Right lobe of liver (tissue), 6 donors: ENCODE measurements at regions not wholly inside any gene's neighbourhood (a gene's known extent, or its start where the extent isn't known, plus 50 kb on each side); places are given as distances from the start of the nearest gene placed in this dataset.

Experiments
- ATAC-seq, 4 donors: fragments of 200-7000 bp; cut with Tn5 transposase; one replicate each; pipeline ENCODE4 v1.9.1; 2020; ENCODE audit warnings: mild to moderate bottlenecking in 4 of 4, moderate library complexity in 4 of 4
- DNase-seq, 3 donors: peaks; one replicate each; pipeline ENCODE4 v3.0.0-alpha.2; 2020
- H3K27ac ChIP-seq, 3 donors: fragments of 200-600 bp; one replicate each; pipeline ENCODE4 v1.8.0; 2022
- H3K27me3 ChIP-seq, 2 donors: fragments of 200-600 bp; one replicate each; pipeline ENCODE4 v1.8.0; 2022
- H3K36me3 ChIP-seq, 4 donors: fragments of 200-600 bp; sonication (generic) in 1 of 4; one replicate each; pipeline versions ENCODE4 v1.5.1 to v1.8.0; 2017 to 2022; ENCODE audit warnings: control low read depth in 1 of 4
- H3K4me1 ChIP-seq, 4 donors: fragments of 200-600 bp; sonication (generic) in 1 of 4; one replicate each; pipeline versions ENCODE4 v1.5.1 to v1.8.0; 2017 to 2022; ENCODE audit warnings: control low read depth in 1 of 4
- H3K4me3 ChIP-seq, 3 donors: fragments of 200-600 bp; one replicate each; pipeline ENCODE4 v1.8.0; 2022
- H3K9me3 ChIP-seq, 4 donors: fragments of 200-600 bp; sonication (generic) in 1 of 4; one replicate each; pipeline versions ENCODE4 v1.5.1 to v1.8.0; 2017 to 2022; ENCODE audit warnings: control low read depth in 1 of 4
- POLR2A ChIP-seq: fragments of 450-650 bp; IDR thresholded peaks from one replicate; pipeline ENCODE4 v1.6.1; 2017; ENCODE audit warnings: antibody characterized with exemption, mild to moderate bottlenecking
- WGBS: methylation state at CpG from one replicate; pipeline ENCODE4 v1.1.6; 2018; ENCODE audit warnings: low coverage, low lambda C conversion rate; ENCODE audit not compliant: insufficient coverage; ENCODE audit errors: missing lambda C conversion rate; 5-methylcytosine and 5-hydroxymethylcytosine counted together
- intact Hi-C, 2 donors: fragments of 100-400 bp; cut with DNase I; formaldehyde crosslinking; loops; one replicate each; pipeline versions ENCODE4 v1.11.2 to v1.14.1; 2022
- TF ChIP-seq, protein P1 (sequence below), 4 donors: fragments of 200-600 bp in 3 of 4; fragments of 450-650 bp in 1 of 4; IDR thresholded peaks; one replicate each; pipeline versions ENCODE4 v1.5.1 to v1.8.0; 2016 to 2022; ENCODE audit warnings: antibody characterized with exemption in 4 of 4, mild to moderate bottlenecking in 2 of 4
- donor health status: DM: no; HTN: yes; CAD: no.
- donor health status: DM: no; HTN: no; CAD: no.
- donor health status: DM: no; HTN: no; CAD: no.
- donor health status: DM: no; HTN: yes; CAD: no.
- donor health status: DM: no; HTN: yes; CAD: no.

GRCh38 chr7:124647630-124648306 lies 117.8 kb downstream of the GPR37 start:
- Histone ChIP-seq H3K27ac (no peak overlapping the region), H3K27me3 (no peaks in the 10 kb centered on the region), H3K4me3 (no peak overlapping the region), H3K36me3 (no peaks in the 10 kb centered on the region), H3K9me3 (no peaks in the 10 kb centered on the region), H3K4me1 (no peaks in the 10 kb centered on the region)
- intact Hi-C loops: no loop called here
- ATAC-seq (no peak), DNase-seq (no peak)
- TF ChIP-seq, protein P1, sequence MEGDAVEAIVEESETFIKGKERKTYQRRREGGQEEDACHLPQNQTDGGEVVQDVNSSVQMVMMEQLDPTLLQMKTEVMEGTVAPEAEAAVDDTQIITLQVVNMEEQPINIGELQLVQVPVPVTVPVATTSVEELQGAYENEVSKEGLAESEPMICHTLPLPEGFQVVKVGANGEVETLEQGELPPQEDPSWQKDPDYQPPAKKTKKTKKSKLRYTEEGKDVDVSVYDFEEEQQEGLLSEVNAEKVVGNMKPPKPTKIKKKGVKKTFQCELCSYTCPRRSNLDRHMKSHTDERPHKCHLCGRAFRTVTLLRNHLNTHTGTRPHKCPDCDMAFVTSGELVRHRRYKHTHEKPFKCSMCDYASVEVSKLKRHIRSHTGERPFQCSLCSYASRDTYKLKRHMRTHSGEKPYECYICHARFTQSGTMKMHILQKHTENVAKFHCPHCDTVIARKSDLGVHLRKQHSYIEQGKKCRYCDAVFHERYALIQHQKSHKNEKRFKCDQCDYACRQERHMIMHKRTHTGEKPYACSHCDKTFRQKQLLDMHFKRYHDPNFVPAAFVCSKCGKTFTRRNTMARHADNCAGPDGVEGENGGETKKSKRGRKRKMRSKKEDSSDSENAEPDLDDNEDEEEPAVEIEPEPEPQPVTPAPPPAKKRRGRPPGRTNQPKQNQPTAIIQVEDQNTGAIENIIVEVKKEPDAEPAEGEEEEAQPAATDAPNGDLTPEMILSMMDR (IDR thresholded peaks at IDR 0.05): no peak
- TF ChIP-seq POLR2A: no peak

DNA sequence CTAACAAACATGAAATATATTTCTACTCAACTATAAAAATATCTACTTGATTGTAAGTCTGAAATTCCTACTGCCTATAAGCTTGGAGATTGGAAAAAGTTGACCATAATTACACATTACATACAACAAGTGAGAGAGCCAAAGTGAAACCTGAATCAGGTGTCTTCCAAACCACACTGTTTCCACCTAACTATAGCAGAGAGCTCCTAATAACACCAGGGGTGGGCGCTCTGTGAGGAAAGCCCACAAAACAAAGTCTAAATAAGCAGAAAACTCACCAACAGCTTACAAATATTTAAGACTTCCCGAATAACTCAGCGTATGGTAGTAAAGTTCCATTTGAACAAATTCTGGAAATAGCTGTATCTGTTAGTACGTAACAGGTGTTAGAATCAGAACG lies 119.9 kb downstream of the GPR37 start:
- no peaks in the 10 kb centered on the region for H3K36me3 ChIP-seq
- intact Hi-C loops: no loop called here
- H3K4me1 ChIP-seq: no peaks in the 10 kb centered on the region
- no peak overlapping the region for H3K4me3 ChIP-seq
- H3K9me3 ChIP-seq: no peaks in the 10 kb centered on the region
- DNase-seq (no peak), ATAC-seq (no peak)
- TF ChIP-seq POLR2A: no peak
- TF ChIP-seq, protein P1 (IDR thresholded peaks at IDR 0.05): no peak
- H3K27me3 ChIP-seq: no peaks in the 10 kb centered on the region
- no peak overlapping the region for H3K27ac ChIP-seq
- WGBS: 76% methylated on average over 5 of the region's 5 CpGs

- DNase-seq (no peak), ATAC-seq (no peak)
- H3K9me3 ChIP-seq: no peaks in the 10 kb centered on the region
- no peak overlapping the region for H3K4me3 ChIP-seq
- intact Hi-C loops: no loop called here
- H3K27me3 ChIP-seq: no peaks in the 10 kb centered on the region
- no peak for TF ChIP-seq POLR2A
- TF ChIP-seq, protein P1 (IDR thresholded peaks at IDR 0.05): no peak
- H3K27ac ChIP-seq: no peak overlapping the region
- H3K4me1 ChIP-seq: no peaks in the 10 kb centered on the region
- H3K36me3 ChIP-seq: no peaks in the 10 kb centered on the region
Observed at GRCh38 chr7:124643311-124643811, 122.2 kb downstream of the GPR37 start.

- H3K36me3 ChIP-seq: no peaks in the 10 kb centered on the region
- H3K27ac ChIP-seq: no peak overlapping the region
- H3K4me3 ChIP-seq: no peak overlapping the region
- intact Hi-C loops: no loop called here
- no peak for ATAC-seq
- no peaks in the 10 kb centered on the region for H3K9me3 ChIP-seq
- TF ChIP-seq, protein P1 (IDR thresholded peaks at IDR 0.05): no peak
- no peak for TF ChIP-seq POLR2A
- H3K27me3 ChIP-seq: no peaks in the 10 kb centered on the region
- WGBS: 18% methylated on average over 1 of the region's 1 CpG
- DNase-seq: no peak
- no peaks in the 10 kb centered on the region for H3K4me1 ChIP-seq
Observed at GRCh38 chr7:124635416-124635815, 130.2 kb downstream of the GPR37 start.

- no peaks in the 10 kb centered on the region for H3K36me3 ChIP-seq
- no peak overlapping the region for H3K4me3 ChIP-seq
- intact Hi-C loops: no loop called here
- ATAC-seq (no peak), DNase-seq (no peak)
- H3K27me3 ChIP-seq: no peaks in the 10 kb centered on the region
- 86% methylated on average over 2 of the region's 6 CpGs for WGBS
- H3K27ac ChIP-seq: no peak overlapping the region
- H3K9me3 ChIP-seq: no peaks in the 10 kb centered on the region
- H3K4me1 ChIP-seq: no peaks in the 10 kb centered on the region
- no peak for TF ChIP-seq POLR2A
- TF ChIP-seq, protein P1 (IDR thresholded peaks at IDR 0.05): no peak
Observed at GRCh38 chr7:124633740-124634139, 131.9 kb downstream of the GPR37 start.
